Hepatocyte (in vitro differentiated cells): ENCODE measurements at regions not wholly inside any gene's neighbourhood (a gene's known extent, or its start where the extent isn't known, plus 50 kb on each side); places are given as distances from the start of the nearest gene placed in this dataset.
"Not testable (repeated sequence)": the region's sequence is repeated elsewhere in the genome, so short reads cannot be mapped to it uniquely, and the experiment has no call there.

ENCODE experiments used
- DNase-seq: peaks from one replicate; pipeline ENCODE4 v3.0.0-alpha.2; 2016; ENCODE audit warnings: low spot score
- H2AFZ ChIP-seq: fragments of 200-600 bp; sonication (generic); 2 replicates; pipeline ENCODE4 v1.6.0; 2016; ENCODE audit warnings: antibody characterized with exemption, mild to moderate bottlenecking
- H3K27ac ChIP-seq: fragments of 200-600 bp; sonication (generic); 2 replicates; pipeline ENCODE4 v1.5.1; 2016; ENCODE audit warnings: mild to moderate bottlenecking
- H3K27me3 ChIP-seq: fragments of 200-600 bp; sonication (generic); 2 replicates; pipeline ENCODE4 v1.6.1; 2016
- H3K36me3 ChIP-seq: fragments of 200-600 bp; sonication (generic); replicated peaks from 2 replicates; pipeline ENCODE4 v1.5.1; 2016; ENCODE audit warnings: low read depth; ENCODE audit not compliant: insufficient read depth
- H3K4me1 ChIP-seq: fragments of 200-600 bp; sonication (generic); 2 replicates; pipeline ENCODE4 v1.5.1; 2016; ENCODE audit warnings: mild to moderate bottlenecking, moderate library complexity; ENCODE audit not compliant: insufficient read depth
- H3K4me2 ChIP-seq: fragments of 200-600 bp; sonication (generic); 2 replicates; pipeline ENCODE4 v1.6.0; 2016
- H3K4me3 ChIP-seq: fragments of 200-600 bp; sonication (generic); 2 replicates; pipeline ENCODE4 v1.5.1; 2016; ENCODE audit warnings: mild to moderate bottlenecking
- H3K79me2 ChIP-seq: fragments of 200-600 bp; sonication (generic); 2 replicates; pipeline ENCODE4 v1.6.0; 2017; ENCODE audit warnings: mild to moderate bottlenecking
- H3K9me2 ChIP-seq: fragments of 200-600 bp; sonication (generic); replicated peaks from 2 replicates; pipeline ENCODE4 v1.6.0; 2017; ENCODE audit warnings: mild to moderate bottlenecking; ENCODE audit not compliant: insufficient read depth
- H3K9me3 ChIP-seq: fragments of 200-600 bp; sonication (generic); 2 replicates; pipeline ENCODE4 v1.5.1; 2016; ENCODE audit warnings: low read depth, mild to moderate bottlenecking
- H4K20me1 ChIP-seq: fragments of 200-600 bp; sonication (generic); 2 replicates; pipeline ENCODE4 v1.6.0; 2016; ENCODE audit warnings: mild to moderate bottlenecking; ENCODE audit not compliant: insufficient read depth, poor library complexity, severe bottlenecking
- EZH2 ChIP-seq: fragments of 200-600 bp; sonication (generic); IDR thresholded peaks from 2 replicates; pipeline ENCODE4 v1.6.1; 2016; ENCODE audit warnings: antibody characterized with exemption, mild to moderate bottlenecking, borderline replicate concordance
- EZH2phosphoT487 ChIP-seq: fragments of 200-600 bp; sonication (generic); IDR thresholded peaks from one replicate; pipeline ENCODE4 v1.6.1; 2018; ENCODE audit warnings: antibody characterized with exemption, mild to moderate bottlenecking, low read depth, moderate library complexity; ENCODE audit not compliant: unreplicated experiment, severe bottlenecking
- WGBS: methylation state at CpG from one replicate; pipeline ENCODE4 v1.1.6; 2016; ENCODE audit warnings: low lambda C conversion rate; ENCODE audit errors: missing lambda C conversion rate; 5-methylcytosine and 5-hydroxymethylcytosine counted together
- TF ChIP-seq, protein P1 (sequence below): fragments of 200-600 bp; sonication (generic); IDR thresholded peaks from 2 replicates; pipeline ENCODE4 v1.5.1; 2016; ENCODE audit warnings: antibody characterized with exemption, mild to moderate bottlenecking; ENCODE audit not compliant: poor library complexity

DNA sequence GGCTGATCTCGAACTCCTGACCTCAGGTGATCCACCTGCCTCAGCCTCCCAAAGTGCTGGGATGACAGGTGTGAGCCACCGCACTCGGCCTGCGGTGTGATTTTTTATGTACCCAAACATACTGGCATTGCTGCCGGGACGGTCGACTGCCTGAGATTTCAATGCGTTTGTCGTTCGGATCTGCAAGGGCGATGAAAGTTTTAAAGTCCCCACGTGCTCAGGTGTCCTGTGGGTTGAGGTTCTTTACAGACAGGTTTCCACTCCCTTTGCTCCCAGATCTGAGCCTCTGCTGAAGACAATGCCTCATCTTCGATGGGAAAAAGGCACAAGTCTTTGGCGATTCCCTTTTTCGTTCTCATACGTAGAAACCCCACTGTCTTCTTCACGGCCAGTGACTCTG, 78.1 kb upstream of the SHOX start:
- no peak overlapping the region for H3K4me2 ChIP-seq
- H2AFZ ChIP-seq, result no peak overlapping the region
- no peak for DNase-seq
- WGBS, result 92% methylated on average over 17 of the region's 17 CpGs
- H3K4me3 ChIP-seq, result no peak overlapping the region
- TF ChIP-seq EZH2phosphoT487, result no peak
- no peak for TF ChIP-seq EZH2
- TF ChIP-seq, protein P1, sequence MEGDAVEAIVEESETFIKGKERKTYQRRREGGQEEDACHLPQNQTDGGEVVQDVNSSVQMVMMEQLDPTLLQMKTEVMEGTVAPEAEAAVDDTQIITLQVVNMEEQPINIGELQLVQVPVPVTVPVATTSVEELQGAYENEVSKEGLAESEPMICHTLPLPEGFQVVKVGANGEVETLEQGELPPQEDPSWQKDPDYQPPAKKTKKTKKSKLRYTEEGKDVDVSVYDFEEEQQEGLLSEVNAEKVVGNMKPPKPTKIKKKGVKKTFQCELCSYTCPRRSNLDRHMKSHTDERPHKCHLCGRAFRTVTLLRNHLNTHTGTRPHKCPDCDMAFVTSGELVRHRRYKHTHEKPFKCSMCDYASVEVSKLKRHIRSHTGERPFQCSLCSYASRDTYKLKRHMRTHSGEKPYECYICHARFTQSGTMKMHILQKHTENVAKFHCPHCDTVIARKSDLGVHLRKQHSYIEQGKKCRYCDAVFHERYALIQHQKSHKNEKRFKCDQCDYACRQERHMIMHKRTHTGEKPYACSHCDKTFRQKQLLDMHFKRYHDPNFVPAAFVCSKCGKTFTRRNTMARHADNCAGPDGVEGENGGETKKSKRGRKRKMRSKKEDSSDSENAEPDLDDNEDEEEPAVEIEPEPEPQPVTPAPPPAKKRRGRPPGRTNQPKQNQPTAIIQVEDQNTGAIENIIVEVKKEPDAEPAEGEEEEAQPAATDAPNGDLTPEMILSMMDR, result no peak
- no peaks in the 10 kb centered on the region for H3K9me3 ChIP-seq
- H3K79me2 ChIP-seq, result no peaks in the 10 kb centered on the region
- no peaks in the 10 kb centered on the region for H4K20me1 ChIP-seq
- no peaks in the 10 kb centered on the region for H3K4me1 ChIP-seq
- no peaks in the 10 kb centered on the region for H3K36me3 ChIP-seq
- no peaks in the 10 kb centered on the region for H3K9me2 ChIP-seq
- H3K27ac ChIP-seq, result no peak overlapping the region
- H3K27me3 ChIP-seq, result no peaks in the 10 kb centered on the region

DNA sequence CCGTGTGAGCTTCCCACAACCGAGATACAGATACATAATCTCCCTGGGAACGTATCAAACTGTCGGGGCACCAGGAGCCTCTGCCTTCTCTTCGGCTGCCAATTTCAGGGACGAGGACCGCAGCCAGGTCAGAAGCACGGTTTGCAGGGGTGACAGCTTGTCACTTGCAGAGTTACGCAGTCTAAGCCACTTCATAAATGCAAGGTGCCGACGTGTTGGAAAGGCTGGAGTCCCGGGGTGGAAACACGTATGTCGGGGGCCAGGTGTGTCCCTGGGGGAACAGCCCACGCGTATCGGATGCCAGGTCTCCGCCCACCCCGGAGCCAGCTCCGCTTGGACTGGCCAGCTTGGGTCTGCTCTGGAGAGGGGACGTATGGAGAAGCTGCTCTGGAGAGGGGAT, 76.3 kb upstream of the SHOX start:
- TF ChIP-seq, protein P1, result no peak
- no peak for TF ChIP-seq EZH2phosphoT487
- no peak for TF ChIP-seq EZH2
- 88% methylated on average over 21 of the region's 21 CpGs for WGBS
- Histone ChIP-seq H4K20me1 (no peaks in the 10 kb centered on the region), H3K27ac (no peak overlapping the region), H3K36me3 (no peaks in the 10 kb centered on the region), H3K9me2 (no peaks in the 10 kb centered on the region), H3K27me3 (no peaks in the 10 kb centered on the region), H2AFZ (no peak overlapping the region), H3K79me2 (no peaks in the 10 kb centered on the region), H3K4me3 (no peak overlapping the region), H3K4me1 (no peaks in the 10 kb centered on the region), H3K4me2 (no peak overlapping the region), H3K9me3 (no peaks in the 10 kb centered on the region)
- no peak for DNase-seq

DNA sequence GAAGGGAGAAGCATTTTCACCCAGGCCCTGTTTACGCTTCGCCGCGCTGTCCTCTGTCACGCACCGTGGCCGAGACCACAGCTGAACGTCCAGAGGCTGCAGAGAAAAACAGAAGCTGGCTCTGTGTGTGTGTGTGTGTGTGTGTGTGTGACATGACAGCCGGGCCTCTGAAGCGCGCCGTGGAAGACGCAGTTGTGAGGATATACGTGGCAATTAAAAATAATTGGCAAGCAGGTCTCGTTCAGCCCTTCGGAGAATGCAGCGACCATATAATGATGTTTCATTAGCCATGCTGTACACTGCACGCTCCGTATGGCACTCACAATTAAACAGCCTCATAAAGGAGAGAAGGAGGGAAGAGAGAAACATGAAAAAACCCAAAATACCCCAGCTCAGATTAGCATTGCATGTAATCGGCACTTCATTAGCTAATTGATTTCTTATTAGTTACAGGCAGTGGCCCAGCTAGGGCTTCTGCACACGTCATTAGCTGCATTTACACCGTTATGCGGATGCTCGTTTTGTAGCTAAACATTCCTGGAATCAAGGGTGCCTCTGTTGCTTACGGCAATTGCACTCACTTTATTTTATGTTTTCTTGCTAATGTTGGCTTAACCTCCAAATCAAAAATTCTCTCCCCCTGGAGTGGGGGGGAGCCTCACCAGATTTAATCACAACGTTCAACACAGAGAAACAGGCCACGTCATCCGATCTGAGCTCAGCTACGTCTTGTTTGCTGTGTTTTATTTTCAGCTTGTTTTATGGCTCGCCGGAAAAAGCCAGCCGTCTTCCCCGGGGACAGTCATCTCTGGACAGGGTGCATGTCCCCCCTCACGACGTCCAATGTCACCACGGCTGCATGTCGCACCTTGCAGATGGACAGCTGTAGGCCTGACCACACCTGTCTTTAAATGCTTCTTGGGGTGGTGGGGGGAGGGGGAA, 74.6 kb upstream of the SHOX start:
- H3K79me2 ChIP-seq, result no peaks in the 10 kb centered on the region
- no peaks in the 10 kb centered on the region for H3K9me2 ChIP-seq
- H3K27ac ChIP-seq, result no peak overlapping the region
- no peak overlapping the region for H3K4me3 ChIP-seq
- TF ChIP-seq EZH2 (no peak), EZH2phosphoT487 (no peak)
- TF ChIP-seq, protein P1, result no peak
- WGBS, result 82% methylated on average over 25 of the region's 37 CpGs
- no peak overlapping the region for H3K4me2 ChIP-seq
- no peaks in the 10 kb centered on the region for H3K4me1 ChIP-seq
- H2AFZ ChIP-seq, result no peak overlapping the region
- no peaks in the 10 kb centered on the region for H3K36me3 ChIP-seq
- H3K9me3 ChIP-seq, result no peaks in the 10 kb centered on the region
- no peak for DNase-seq
- H3K27me3 ChIP-seq, result no peaks in the 10 kb centered on the region
- H4K20me1 ChIP-seq, result no peaks in the 10 kb centered on the region

DNA sequence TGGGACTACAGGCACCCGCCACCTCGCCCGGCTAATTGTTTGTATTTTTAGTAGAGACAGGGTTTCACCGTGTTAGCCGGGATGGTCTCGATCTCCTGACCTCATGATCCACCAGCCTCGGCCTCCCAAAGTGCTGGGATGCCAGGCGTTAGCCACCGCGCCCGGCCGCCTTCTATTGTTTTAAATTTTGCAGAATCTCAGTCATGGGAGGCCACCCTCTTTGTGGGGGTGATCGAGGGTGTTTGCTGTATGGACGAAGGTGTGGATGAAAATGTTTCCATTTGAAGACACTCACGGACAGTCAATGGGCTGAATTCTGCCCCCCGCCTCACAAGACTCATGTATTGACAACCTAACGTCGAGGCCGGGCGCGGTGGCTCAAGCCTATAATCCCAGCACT, 73.0 kb upstream of the SHOX start:
- H3K79me2 ChIP-seq, H3K4me1 ChIP-seq, H2AFZ ChIP-seq, H4K20me1 ChIP-seq, H3K4me2 ChIP-seq, H3K27me3 ChIP-seq, H3K9me3 ChIP-seq, H3K4me3 ChIP-seq, DNase-seq, H3K9me2 ChIP-seq, H3K27ac ChIP-seq, H3K36me3 ChIP-seq: not testable (repeated sequence)
- 95% methylated on average over 19 of the region's 21 CpGs for WGBS

- DNase-seq, H3K4me1 ChIP-seq, H3K4me2 ChIP-seq, H3K27me3 ChIP-seq, H3K27ac ChIP-seq, H4K20me1 ChIP-seq, H3K4me3 ChIP-seq, H3K79me2 ChIP-seq, H3K9me3 ChIP-seq, H3K36me3 ChIP-seq, H2AFZ ChIP-seq, H3K9me2 ChIP-seq: not testable (repeated sequence)
- 93% methylated on average over 10 of the region's 10 CpGs for WGBS
These were observed 71.3 kb upstream of the SHOX start for GRCh38 chrX:559282-559681.
